Keratinocyte (primary cell): ENCODE measurements at regions not wholly inside any gene's neighbourhood (a gene's known extent, or its start where the extent isn't known, plus 50 kb on each side); places are given as distances from the start of the nearest gene placed in this dataset.

ENCODE experiments used
- DNase-seq: peaks from one replicate; pipeline ENCODE4 v3.0.0-alpha.2; 2011; ENCODE audit warnings: low read depth, missing footprints, low spot score
- FAIRE-seq: peaks from 2 replicates; lab custom pipeline; 2011; peaks lifted over from hg19 to GRCh38; lab: Jason Lieb, UNC
- H2AFZ ChIP-seq: 2 replicates; pipeline ENCODE4 v1.6.0; 2012; ENCODE audit warnings: low read length, control low read depth, inconsistent platforms; ENCODE audit not compliant: control insufficient read depth
- H3K27ac ChIP-seq: 2 replicates; pipeline ENCODE4 v1.5.1; 2011; ENCODE audit warnings: low read length; ENCODE audit not compliant: control insufficient read depth, insufficient read depth
- H3K27me3 ChIP-seq: 3 replicates; pipeline ENCODE4 v1.6.0; 2011; ENCODE audit warnings: low read length; ENCODE audit not compliant: control insufficient read depth, insufficient read depth; ENCODE audit errors: extremely low read depth
- H3K36me3 ChIP-seq, 2 experiments: 2 replicates in 1 of 2; 3 replicates in 1 of 2; pipeline ENCODE4 v1.5.1; 2011; ENCODE audit warnings: low read length in 2 of 2, mild to moderate bottlenecking in 1 of 2; ENCODE audit not compliant: control insufficient read depth in 2 of 2, insufficient read depth in 2 of 2; ENCODE audit errors: extremely low read depth in 1 of 2
- H3K4me1 ChIP-seq: 3 replicates; pipeline ENCODE4 v1.5.1; 2011; ENCODE audit warnings: low read length; ENCODE audit not compliant: control insufficient read depth, insufficient read depth; ENCODE audit errors: extremely low read depth
- H3K4me2 ChIP-seq: 3 replicates; pipeline ENCODE4 v1.6.0; 2011; ENCODE audit warnings: low read depth, low read length; ENCODE audit not compliant: control insufficient read depth, insufficient read depth; ENCODE audit errors: extremely low read depth
- H3K4me3 ChIP-seq, 3 experiments: fragments of 200-600 bp in 1 of 3; sonication (generic) in 1 of 3; 2 replicates in 2 of 3; 3 replicates in 1 of 3; pipeline ENCODE4 v1.5.1; 2011 to 2016; ENCODE audit warnings: low read length in 3 of 3, mild to moderate bottlenecking in 3 of 3, control low read depth in 2 of 3, inconsistent platforms in 1 of 3, low read depth in 1 of 3, mixed read lengths in 1 of 3, mixed run types in 1 of 3, moderate library complexity in 1 of 3; ENCODE audit not compliant: control insufficient read depth in 2 of 3, insufficient read depth in 2 of 3; ENCODE audit errors: extremely low read depth in 1 of 3
- H3K79me2 ChIP-seq: 2 replicates; pipeline ENCODE4 v1.6.0; 2012; ENCODE audit warnings: low read length; ENCODE audit not compliant: control insufficient read depth, insufficient read depth
- H3K9ac ChIP-seq: 3 replicates; pipeline ENCODE4 v1.6.0; 2011; ENCODE audit warnings: low read length; ENCODE audit not compliant: control insufficient read depth, insufficient read depth; ENCODE audit errors: extremely low read depth
- H3K9me1 ChIP-seq: 3 replicates; pipeline ENCODE4 v1.6.0; 2011; ENCODE audit warnings: low read length; ENCODE audit not compliant: control insufficient read depth, insufficient read depth; ENCODE audit errors: extremely low read depth
- H3K9me3 ChIP-seq: 2 replicates; pipeline ENCODE4 v1.5.1; 2012; ENCODE audit warnings: low read depth, low read length; ENCODE audit not compliant: control insufficient read depth
- H4K20me1 ChIP-seq: 3 replicates; pipeline ENCODE4 v1.6.0; 2011; ENCODE audit warnings: low read length; ENCODE audit not compliant: control insufficient read depth, insufficient read depth; ENCODE audit errors: extremely low read depth
- CTCF ChIP-seq, 3 experiments: IDR thresholded peaks in 1 of 3; conservative IDR thresholded peaks in 1 of 3; optimal IDR thresholded peaks in 1 of 3; 2 replicates in 2 of 3; 3 replicates in 1 of 3; pipeline versions ENCODE3 to v1.5.1; 2011; ENCODE audit warnings: low read length in 3 of 3, mild to moderate bottlenecking in 3 of 3, moderate library complexity in 2 of 3, control low read depth in 1 of 3, inconsistent platforms in 1 of 3; ENCODE audit not compliant: insufficient read depth in 2 of 3; ENCODE audit errors: extremely low read depth in 1 of 3
- EZH2 ChIP-seq: IDR thresholded peaks from one replicate; pipeline ENCODE4 v1.6.1; 2012; ENCODE audit warnings: inconsistent platforms, mild to moderate bottlenecking, low read length, moderate library complexity
- dilution Hi-C: fragments of 300-500 bp; cut with MboI; formaldehyde crosslinking; loops from one replicate; pipeline ENCODE4 v1.7.0; 2020; ENCODE audit warnings: low sequenced_read_pairs; ENCODE audit not compliant: extremely low pct_ligation_motif_present

GRCh38 chr4:45554423-45554822 is 569.4 kb downstream of the GABRG1 start:
- H4K20me1 ChIP-seq = no peaks in the 10 kb centered on the region

GRCh38 chr4:45550766-45551366 is 573.0 kb downstream of the GABRG1 start:
- no peaks in the 10 kb centered on the region for H3K27me3 ChIP-seq
- FAIRE-seq (no peak), DNase-seq (no peak)
- H2AFZ ChIP-seq = no peak overlapping the region
- no peaks in the 10 kb centered on the region for H4K20me1 ChIP-seq
- no peak overlapping the region for H3K4me2 ChIP-seq
- H3K9me1 ChIP-seq = no peaks in the 10 kb centered on the region
- H3K9me3 ChIP-seq = no peaks in the 10 kb centered on the region
- dilution Hi-C loops = no loop called here
- TF ChIP-seq CTCF (optimal IDR thresholded peaks at IDR 0.05 in 1 of 3, IDR thresholded peaks at IDR 0.05 in 1 of 3, conservative IDR thresholded peaks at IDR 0.05 in 1 of 3; ENCODE audit: extremely low read depth in 1 of 3, insufficient read depth in 2 of 3, low read length in 3 of 3) = no peak
- no peak for TF ChIP-seq EZH2
- H3K27ac ChIP-seq = no peak overlapping the region
- H3K4me3 ChIP-seq = no peak overlapping the region
- no peak overlapping the region for H3K9ac ChIP-seq
- H3K36me3 ChIP-seq = no peaks in the 10 kb centered on the region
- H3K79me2 ChIP-seq = no peaks in the 10 kb centered on the region
- H3K4me1 ChIP-seq = no peaks in the 10 kb centered on the region

More at GRCh38 chr4:45554423-45554822, 569.4 kb downstream of the GABRG1 start:
- Histone ChIP-seq H3K79me2 (no peaks in the 10 kb centered on the region), H3K4me3 (no peak overlapping the region), H3K4me2 (no peak overlapping the region), H3K9ac (no peak overlapping the region), H3K9me1 (no peaks in the 10 kb centered on the region), H2AFZ (no peak overlapping the region), H3K27ac (no peak overlapping the region), H3K9me3 (no peaks in the 10 kb centered on the region), H3K36me3 (no peaks in the 10 kb centered on the region), H3K27me3 (no peaks in the 10 kb centered on the region), H3K4me1 (no peaks in the 10 kb centered on the region)
- no peak for TF ChIP-seq EZH2
- TF ChIP-seq CTCF (optimal IDR thresholded peaks at IDR 0.05 in 1 of 3, IDR thresholded peaks at IDR 0.05 in 1 of 3, conservative IDR thresholded peaks at IDR 0.05 in 1 of 3; ENCODE audit: extremely low read depth in 1 of 3, insufficient read depth in 2 of 3, low read length in 3 of 3) = no peak
- DNase-seq (no peak), FAIRE-seq (no peak)
- dilution Hi-C loops = no loop called here
